GM12873 (cell line): ENCODE measurements at regions not wholly inside any gene's neighbourhood (a gene's known extent, or its start where the extent isn't known, plus 50 kb on each side); places are given as distances from the start of the nearest gene placed in this dataset.
A peak's percentile ranks its signal among the peaks of the same experiment; 100 is the strongest.

Experiments
- CTCF ChIP-seq: IDR thresholded peaks from 2 replicates; pipeline ENCODE4 v1.5.1; 2012; ENCODE audit warnings: low read depth, mild to moderate bottlenecking, moderate library complexity, low read length, control low read depth; ENCODE audit not compliant: insufficient read depth; ENCODE audit errors: missing control alignments

GRCh38 chr14:81684696-81685095 lies 151.0 kb upstream of the SEL1L start:
- no peak for TF ChIP-seq CTCF

GRCh38 chr14:81686512-81686911 lies 152.9 kb upstream of the SEL1L start:
- no peak for TF ChIP-seq CTCF

- no peak for TF ChIP-seq CTCF
Measured at GRCh38 chr14:81691931-81692330, 158.3 kb upstream of the SEL1L start.

- no peak for TF ChIP-seq CTCF
Measured at GRCh38 chr14:81694419-81694818, 160.8 kb upstream of the SEL1L start.

- no peak for TF ChIP-seq CTCF
Measured at GRCh38 chr14:81709681-81710080, 176.0 kb upstream of the SEL1L start.

- peak; percentile 56 for TF ChIP-seq CTCF
Measured at GRCh38 chr14:81710232-81710845, 176.7 kb upstream of the SEL1L start.

GRCh38 chr14:81715731-81716130 lies 182.1 kb upstream of the SEL1L start:
- TF ChIP-seq CTCF: no peak
